Testis (tissue), 2 donors: ENCODE measurements at regions not wholly inside any gene's neighbourhood (a gene's known extent, or its start where the extent isn't known, plus 50 kb on each side); places are given as distances from the start of the nearest gene placed in this dataset.

Experiments used
- CTCF ChIP-seq, 3 experiments: fragments of 450-650 bp in 2 of 3; fragments of 200-600 bp in 1 of 3; sonication (generic) in 1 of 3; IDR thresholded peaks; one replicate each; pipeline ENCODE4 v1.5.1; 2016 to 2019; ENCODE audit warnings: antibody characterized with exemption in 3 of 3, mild to moderate bottlenecking in 2 of 3, moderate library complexity in 1 of 3
- POLR2A ChIP-seq: fragments of 450-650 bp; IDR thresholded peaks from one replicate; pipeline ENCODE4 v1.6.1; 2017; ENCODE audit warnings: antibody characterized with exemption, mild to moderate bottlenecking, moderate library complexity

GRCh38 chr5:168174376-168174775 is 117.1 kb upstream of the WWC1 start:
- TF ChIP-seq CTCF (IDR thresholded peaks at IDR 0.05) = no peak
- TF ChIP-seq POLR2A = no peak
